HCT116 (cell line): ENCODE measurements at regions not wholly inside any gene's neighbourhood (a gene's known extent, or its start where the extent isn't known, plus 50 kb on each side); places are given as distances from the start of the nearest gene placed in this dataset.

Experiments used
- ATAC-seq: fragments of 200-7000 bp; cut with Tn5 transposase; 2 replicates; pipeline ENCODE4 v1.9.1; 2020; ENCODE audit warnings: mild to moderate bottlenecking, moderate library complexity
- BruUV-seq: library from RNA; stranded (reverse); fragments of 400-500 nt; replicated peaks from 2 replicates; lab custom pipeline; 2021; lab: Mats Ljungman, UMichigan
- CTCF ChIA-PET: fragments of 300-600 bp; sonication (Branson Sonifier 250); formaldehyde crosslinking; loops from one replicate; lab custom pipeline; 2021; ENCODE audit warnings: antibody characterized with exemption; lab: Charles Lee
- POLR2A ChIA-PET: fragments of 300-600, 350-600 bp; sonication (Branson Sonifier 250); formaldehyde crosslinking; loops from one replicate; lab custom pipeline; 2021; ENCODE audit warnings: antibody characterized with exemption; lab: Charles Lee
- RAD21 ChIA-PET, 2 experiments: fragments of 300-600 bp; sonication (Branson Sonifier 250); formaldehyde crosslinking; loops; one replicate each; lab custom pipeline; 2023; ENCODE audit warnings: low total read pairs in 2 of 2; ENCODE audit not compliant: uncharacterized antibody in 2 of 2, unreplicated experiment in 2 of 2, low non-redundant PET in 1 of 2; lab: Charles Lee
- DNase-seq: peaks from one replicate; pipeline ENCODE4 v3.0.0-alpha.2; 2010; ENCODE audit warnings: low read depth, low spot score
- H2AFZ ChIP-seq: fragments of 200-600 bp; shearing (Covaris generic), sonication (generic); 2 replicates; pipeline ENCODE4 v1.6.1; 2017; ENCODE audit warnings: low read depth, mixed run types, mixed read lengths, antibody characterized with exemption, low read length; ENCODE audit not compliant: poor library complexity, severe bottlenecking
- H3K27ac ChIP-seq: 2 replicates; pipeline ENCODE4 v1.5.1; 2012; ENCODE audit warnings: low read depth, low read length
- H3K27me3 ChIP-seq: fragments of 200-600 bp; sonication (generic); 2 replicates; pipeline ENCODE4 v1.6.1; 2016; ENCODE audit warnings: mixed run types, low read length, mixed read lengths; ENCODE audit not compliant: insufficient read depth
- H3K36me3 ChIP-seq, 2 experiments: fragments of 200-500 bp in 1 of 2; fragments of 200-600 bp in 1 of 2; sonication (Bioruptor generic) in 1 of 2; sonication (generic) in 1 of 2; 2 replicates each; pipeline versions ENCODE4 v1.5.1 to v1.6.1; 2014 to 2016; ENCODE audit warnings: low read length in 2 of 2, inconsistent platforms in 1 of 2, mixed read lengths in 1 of 2, mixed run types in 1 of 2; ENCODE audit not compliant: insufficient read depth in 2 of 2, control insufficient read depth in 1 of 2
- H3K4me1 ChIP-seq, 2 experiments: fragments of 200-600 bp in 1 of 2; sonication (generic) in 1 of 2; 2 replicates each; pipeline versions ENCODE4 v1.5.1 to v1.6.1; 2012 to 2017; ENCODE audit warnings: low read length in 2 of 2, inconsistent platforms in 1 of 2, mild to moderate bottlenecking in 1 of 2, mixed read lengths in 1 of 2, mixed run types in 1 of 2, moderate library complexity in 1 of 2; ENCODE audit not compliant: insufficient read depth in 2 of 2, control insufficient read depth in 1 of 2
- H3K4me2 ChIP-seq: fragments of 200-600 bp; sonication (generic); 2 replicates; pipeline ENCODE4 v1.6.1; 2017; ENCODE audit warnings: mixed run types, low read length, mixed read lengths
- H3K4me3 ChIP-seq, 2 experiments: fragments of 200-600 bp in 1 of 2; sonication (generic) in 1 of 2; replicated peaks in 1 of 2; 2 replicates each; pipeline ENCODE4 v1.5.1; 2011 to 2016; ENCODE audit warnings: low read length in 2 of 2, control low read depth in 1 of 2, low read depth in 1 of 2, mild to moderate bottlenecking in 1 of 2, mixed read lengths in 1 of 2, mixed run types in 1 of 2
- H3K79me2 ChIP-seq: fragments of 200-600 bp; sonication (generic); 2 replicates; pipeline ENCODE4 v1.6.1; 2017; ENCODE audit warnings: mild to moderate bottlenecking, mixed run types, low read length, moderate library complexity, mixed read lengths; ENCODE audit not compliant: insufficient read depth
- H3K9ac ChIP-seq: fragments of 200-600 bp; sonication (generic); 2 replicates; pipeline ENCODE4 v1.6.1; 2016; ENCODE audit warnings: low read length, mixed read lengths
- H3K9me2 ChIP-seq: fragments of 200-600 bp; sonication (generic), shearing (Covaris generic); 2 replicates; pipeline ENCODE4 v1.6.1; 2017; ENCODE audit warnings: mixed run types, mild to moderate bottlenecking, moderate library complexity; ENCODE audit not compliant: insufficient read depth
- H3K9me3 ChIP-seq, 2 experiments: fragments of 200-500 bp in 1 of 2; fragments of 200-600 bp in 1 of 2; sonication (Bioruptor generic) in 1 of 2; sonication (generic) in 1 of 2; 2 replicates each; pipeline ENCODE4 v1.6.1; 2014 to 2017; ENCODE audit warnings: low read length in 2 of 2, mixed read lengths in 2 of 2, inconsistent platforms in 1 of 2, low read depth in 1 of 2, mild to moderate bottlenecking in 1 of 2, mixed run types in 1 of 2, moderate library complexity in 1 of 2; ENCODE audit not compliant: control insufficient read depth in 1 of 2, insufficient read depth in 1 of 2
- H4K20me1 ChIP-seq: fragments of 200-600 bp; sonication (generic), shearing (Covaris generic); 2 replicates; pipeline ENCODE4 v1.6.1; 2017; ENCODE audit warnings: mixed run types, mild to moderate bottlenecking, moderate library complexity; ENCODE audit not compliant: insufficient read depth
- CBX3 ChIP-seq: IDR thresholded peaks from 2 replicates; pipeline ENCODE4 v1.6.1; 2012; ENCODE audit warnings: low read depth
- CEBPB ChIP-seq: IDR thresholded peaks from 2 replicates; pipeline ENCODE4 v1.6.1; 2012; ENCODE audit warnings: low read depth
- EGR1 ChIP-seq: IDR thresholded peaks from 2 replicates; pipeline ENCODE4 v1.6.1; 2012; ENCODE audit warnings: low read depth
- ELF1 ChIP-seq: IDR thresholded peaks from 2 replicates; pipeline ENCODE4 v1.6.1; 2012; ENCODE audit warnings: low read depth, borderline replicate concordance
- FOSL1 ChIP-seq: IDR thresholded peaks from 2 replicates; pipeline ENCODE4 v1.6.1; 2012; ENCODE audit warnings: low read depth
- JUND ChIP-seq: IDR thresholded peaks from 2 replicates; pipeline ENCODE4 v1.6.1; 2012
- MAX ChIP-seq: IDR thresholded peaks from 2 replicates; pipeline ENCODE4 v1.6.1; 2012
- POLR2A ChIP-seq: IDR thresholded peaks from 2 replicates; pipeline ENCODE4 v1.7.0; 2011; ENCODE audit warnings: borderline replicate concordance; ENCODE audit not compliant: insufficient read depth, insufficient read length; ENCODE audit errors: extremely low read depth
- POLR2AphosphoS5 ChIP-seq: IDR thresholded peaks from 2 replicates; pipeline ENCODE4 v1.6.1; 2011; ENCODE audit warnings: mild to moderate bottlenecking, low read depth, low read length, moderate library complexity
- REST ChIP-seq: IDR thresholded peaks from 2 replicates; pipeline ENCODE4 v1.6.1; 2012; ENCODE audit warnings: low read depth
- SIN3A ChIP-seq: IDR thresholded peaks from 2 replicates; pipeline ENCODE4 v1.6.1; 2012; ENCODE audit warnings: low read depth
- SP1 ChIP-seq: IDR thresholded peaks from 2 replicates; pipeline ENCODE4 v1.6.1; 2012; ENCODE audit warnings: low read depth
- SRF ChIP-seq: IDR thresholded peaks from 2 replicates; pipeline ENCODE4 v1.6.1; 2012; ENCODE audit warnings: low read depth
- TCF7L2 ChIP-seq: IDR thresholded peaks from 2 replicates; pipeline ENCODE4 v1.7.0; 2011; ENCODE audit warnings: borderline replicate concordance, inconsistent platforms; ENCODE audit not compliant: insufficient read depth, insufficient read length; ENCODE audit errors: extremely low read depth
- YY1 ChIP-seq: IDR thresholded peaks from 2 replicates; pipeline ENCODE4 v1.6.1; 2011; ENCODE audit warnings: low read length, low read depth, moderate library complexity, mild to moderate bottlenecking; ENCODE audit not compliant: insufficient replicate concordance; ENCODE audit errors: extremely low read depth
- ZBTB33 ChIP-seq: IDR thresholded peaks from 2 replicates; pipeline ENCODE4 v1.6.1; 2011; ENCODE audit warnings: mild to moderate bottlenecking, low read length, moderate library complexity; ENCODE audit not compliant: insufficient replicate concordance; ENCODE audit errors: extremely low read depth
- ZNF274 ChIP-seq: fragments of 200-500 bp; sonication (Bioruptor generic); IDR thresholded peaks from 2 replicates; pipeline ENCODE4 v1.6.1; 2014; ENCODE audit warnings: mild to moderate bottlenecking, low read depth, low read length, inconsistent platforms
- intact Hi-C: fragments of 100-400 bp; cut with micrococcal nuclease; formaldehyde crosslinking; loops from 2 replicates; pipeline ENCODE4 v1.10.0; 2022

GRCh38 chr16:85435286-85435685, 177.8 kb upstream of the GSE1 start:
- BruUV-seq = no TSS peak
- ATAC-seq = no peak

More at GRCh38 chr16:85435286-85435685, 177.8 kb upstream of the GSE1 start:
- no peak overlapping the region for H2AFZ ChIP-seq
- no peaks in the 10 kb centered on the region for H3K9me3 ChIP-seq
- POLR2A ChIA-PET = no interaction called here
- H3K9me2 ChIP-seq = no peaks in the 10 kb centered on the region
- H3K9ac ChIP-seq = no peak overlapping the region
- no peak overlapping the region for H3K4me3 ChIP-seq
- no peak for DNase-seq
- no peaks in the 10 kb centered on the region for H4K20me1 ChIP-seq
- H3K27me3 ChIP-seq = no peaks in the 10 kb centered on the region
- CTCF ChIA-PET = interaction anchor here (0.6 to 1.5 kb wide), 3 partner anchors 10 to 19 kb away, joined by 3 to 6 read pairs (median 3); no protein-coding TSS in a partner anchor
- no peaks in the 10 kb centered on the region for H3K36me3 ChIP-seq
- H3K4me2 ChIP-seq = no peak overlapping the region
- intact Hi-C loops = loop anchor here (10.0 kb wide), 1 partner anchor 60 kb away; no protein-coding TSS in a partner anchor
- H3K27ac ChIP-seq = no peak overlapping the region
- TF ChIP-seq JUND (no peak), CBX3 (no peak), YY1 (no peak), SIN3A (no peak), MAX (no peak), POLR2AphosphoS5 (no peak), CEBPB (no peak), ZNF274 (no peak), REST (no peak), ELF1 (no peak), SRF (no peak), POLR2A (no peak), TCF7L2 (no peak), ZBTB33 (no peak), FOSL1 (no peak), EGR1 (no peak), SP1 (no peak)
- H3K79me2 ChIP-seq = no peaks in the 10 kb centered on the region
- no peaks in the 10 kb centered on the region for H3K4me1 ChIP-seq
- RAD21 ChIA-PET = no interaction called here
